Hematopoietic multipotent progenitor cell treated with erythropoietin and hydrocortisone succinate and interleukin-3 and kit ligand, for 4 days (in vitro differentiated cells): ENCODE measurements at regions not wholly inside any gene's neighbourhood (a gene's known extent, or its start where the extent isn't known, plus 50 kb on each side); places are given as distances from the start of the nearest gene placed in this dataset.

ENCODE experiments used
- DNase-seq: peaks from one replicate; pipeline ENCODE4 v3.0.0-alpha.2; 2015

GRCh38 chr11:15625691-15626090 is 511.0 kb downstream of the INSC start:
- DNase-seq: no peak

GRCh38 chr11:15627560-15627959 is 512.8 kb downstream of the INSC start:
- no peak for DNase-seq

- peak; percentile 27 for DNase-seq
Measured at GRCh38 chr11:15629690-15630321, 515.1 kb downstream of the INSC start.

GRCh38 chr11:15630896-15631295 is 516.2 kb downstream of the INSC start:
- no peak for DNase-seq

- DNase-seq: no peak
Measured at GRCh38 chr11:15635521-15635920, 520.8 kb downstream of the INSC start.

- DNase-seq: no peak
Measured at GRCh38 chr11:15636521-15637089, 521.9 kb downstream of the INSC start.

- DNase-seq: no peak
Measured at GRCh38 chr11:15638386-15638787, 523.7 kb downstream of the INSC start.

- no peak for DNase-seq
Measured at GRCh38 chr11:15640318-15640717, 525.6 kb downstream of the INSC start.

- no peak for DNase-seq
Measured at GRCh38 chr11:15641271-15642045, 526.7 kb downstream of the INSC start.

GRCh38 chr11:15645201-15645600 is 530.5 kb downstream of the INSC start:
- no peak for DNase-seq

- no peak for DNase-seq
Measured at GRCh38 chr11:15649371-15650104, 534.8 kb downstream of the INSC start.

GRCh38 chr11:15650105-15650938 is 535.6 kb downstream of the INSC start:
- peak; percentile 94 for DNase-seq

GRCh38 chr11:15651033-15651432 is 536.3 kb downstream of the INSC start:
- DNase-seq: peak; percentile 4

GRCh38 chr11:15651816-15652215 is 537.1 kb downstream of the INSC start:
- DNase-seq: no peak

GRCh38 chr11:15653191-15653710 is 538.5 kb downstream of the INSC start:
- DNase-seq: no peak

- DNase-seq: no peak
Measured at GRCh38 chr11:15654451-15654850, 539.7 kb downstream of the INSC start.

- DNase-seq: no peak
Measured at GRCh38 chr11:15655552-15655951, 540.8 kb downstream of the INSC start.

- DNase-seq: no peak
Measured at GRCh38 chr11:15657264-15657663, 542.5 kb downstream of the INSC start.

GRCh38 chr11:15660496-15660895 is 545.8 kb downstream of the INSC start:
- DNase-seq: no peak

GRCh38 chr11:15662285-15662684 is 547.6 kb downstream of the INSC start:
- DNase-seq: no peak

GRCh38 chr11:15663777-15664218 is 549.1 kb downstream of the INSC start:
- no peak for DNase-seq

- DNase-seq: no peak
Measured at GRCh38 chr11:15665368-15665871, 550.7 kb downstream of the INSC start.
